Esophagus squamous epithelium (tissue), 5 donors: ENCODE measurements at regions not wholly inside any gene's neighbourhood (a gene's known extent, or its start where the extent isn't known, plus 50 kb on each side); places are given as distances from the start of the nearest gene placed in this dataset.

ENCODE experiments used
- DNase-seq: peaks from one replicate; lab custom pipeline; 2025; lab: John Stamatoyannopoulos, UW
- H3K27ac ChIP-seq, 4 donors: fragments of 200-600 bp; sonication (generic); one replicate each; pipeline ENCODE4 v1.5.1; 2016 to 2019; ENCODE audit warnings: mild to moderate bottlenecking in 1 of 4
- H3K27me3 ChIP-seq, 4 donors: fragments of 200-600 bp; sonication (generic); 1 replicate in 3 of 4; 2 replicates in 1 of 4; pipeline versions ENCODE4 v1.5.1 to v1.6.0; 2017 to 2021; ENCODE audit warnings: antibody characterized with exemption in 1 of 4
- H3K36me3 ChIP-seq, 3 donors: fragments of 200-600 bp; sonication (generic); one replicate each; pipeline ENCODE4 v1.5.1; 2016 to 2019
- H3K4me1 ChIP-seq, 3 donors: fragments of 200-600 bp; sonication (generic); one replicate each; pipeline ENCODE4 v1.5.1; 2017 to 2019
- H3K4me3 ChIP-seq, 4 donors: fragments of 200-600 bp; sonication (generic); 1 replicate in 3 of 4; 2 replicates in 1 of 4; pipeline ENCODE4 v1.5.1; 2016 to 2019; ENCODE audit warnings: mild to moderate bottlenecking in 2 of 4, moderate library complexity in 1 of 4
- H3K9me3 ChIP-seq, 3 donors: fragments of 200-600 bp; sonication (generic); one replicate each; pipeline ENCODE4 v1.5.1; 2016 to 2019
- POLR2A ChIP-seq, 4 donors: fragments of 450-650 bp; IDR thresholded peaks; one replicate each; pipeline ENCODE4 v1.6.1; 2017; ENCODE audit warnings: antibody characterized with exemption in 4 of 4, mild to moderate bottlenecking in 4 of 4, moderate library complexity in 3 of 4
- whole genome bisulfite sequencing, 2 donors: methylation state at CpG; one replicate each; pipeline ENCODE4 v1.1.5; 2018; 5-methylcytosine and 5-hydroxymethylcytosine counted together
- intact Hi-C: fragments of 100-400 bp; cut with DNase I; formaldehyde crosslinking; loops from one replicate; pipeline ENCODE4 v1.15.0; 2022
- TF ChIP-seq, protein P1 (sequence below), 6 experiments: fragments of 450-650 bp in 4 of 6; fragments of 200-600 bp in 2 of 6; sonication (generic) in 2 of 6; IDR thresholded peaks; one replicate each; pipeline ENCODE4 v1.5.1; 2016 to 2019; ENCODE audit warnings: antibody characterized with exemption in 6 of 6, mild to moderate bottlenecking in 4 of 6, moderate library complexity in 4 of 6
- donor health status: DM: yes; HTN: yes; CAD: no.

DNA sequence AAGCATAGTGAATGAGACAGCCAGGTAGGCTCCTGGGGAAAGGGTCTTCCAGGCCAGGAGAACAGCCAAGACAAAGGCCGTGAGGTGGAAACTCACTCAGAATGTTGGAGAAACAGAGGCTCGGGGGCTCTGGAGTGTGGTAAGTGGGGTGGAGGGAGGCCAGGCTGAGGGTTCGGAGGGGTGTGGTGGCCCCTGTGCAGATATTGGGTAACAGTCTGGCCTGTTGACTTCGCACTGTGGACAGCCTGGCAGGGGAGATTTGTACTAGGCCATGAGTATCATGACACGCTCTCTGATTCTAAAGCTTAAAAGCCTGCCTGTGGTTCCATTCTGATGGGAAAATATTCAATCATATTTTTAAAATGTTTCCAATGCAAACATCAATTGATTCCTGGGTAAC, 239.3 kb downstream of the GADD45G start:
- TF ChIP-seq POLR2A (IDR thresholded peaks at IDR 0.05): no peak
- TF ChIP-seq, protein P1, sequence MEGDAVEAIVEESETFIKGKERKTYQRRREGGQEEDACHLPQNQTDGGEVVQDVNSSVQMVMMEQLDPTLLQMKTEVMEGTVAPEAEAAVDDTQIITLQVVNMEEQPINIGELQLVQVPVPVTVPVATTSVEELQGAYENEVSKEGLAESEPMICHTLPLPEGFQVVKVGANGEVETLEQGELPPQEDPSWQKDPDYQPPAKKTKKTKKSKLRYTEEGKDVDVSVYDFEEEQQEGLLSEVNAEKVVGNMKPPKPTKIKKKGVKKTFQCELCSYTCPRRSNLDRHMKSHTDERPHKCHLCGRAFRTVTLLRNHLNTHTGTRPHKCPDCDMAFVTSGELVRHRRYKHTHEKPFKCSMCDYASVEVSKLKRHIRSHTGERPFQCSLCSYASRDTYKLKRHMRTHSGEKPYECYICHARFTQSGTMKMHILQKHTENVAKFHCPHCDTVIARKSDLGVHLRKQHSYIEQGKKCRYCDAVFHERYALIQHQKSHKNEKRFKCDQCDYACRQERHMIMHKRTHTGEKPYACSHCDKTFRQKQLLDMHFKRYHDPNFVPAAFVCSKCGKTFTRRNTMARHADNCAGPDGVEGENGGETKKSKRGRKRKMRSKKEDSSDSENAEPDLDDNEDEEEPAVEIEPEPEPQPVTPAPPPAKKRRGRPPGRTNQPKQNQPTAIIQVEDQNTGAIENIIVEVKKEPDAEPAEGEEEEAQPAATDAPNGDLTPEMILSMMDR (IDR thresholded peaks at IDR 0.05): no peak
- DNase-seq: no peak
- intact Hi-C loops: no loop called here
- WGBS, 2 donors: 85 to 91% methylated on average over 5 of the region's 5 CpGs
- Histone ChIP-seq H3K36me3 (no peaks in the 10 kb centered on the region), H3K4me1 (peaks cover 3 to 40% (median 9%) of the 10 kb centered on the region in 3 donors), H3K4me3 (no peak overlapping the region), H3K27ac (peak overlapping the region in 1 of 4 donors; percentile 32), H3K9me3 (no peaks in the 10 kb centered on the region), H3K27me3 (no peaks in the 10 kb centered on the region)

DNA sequence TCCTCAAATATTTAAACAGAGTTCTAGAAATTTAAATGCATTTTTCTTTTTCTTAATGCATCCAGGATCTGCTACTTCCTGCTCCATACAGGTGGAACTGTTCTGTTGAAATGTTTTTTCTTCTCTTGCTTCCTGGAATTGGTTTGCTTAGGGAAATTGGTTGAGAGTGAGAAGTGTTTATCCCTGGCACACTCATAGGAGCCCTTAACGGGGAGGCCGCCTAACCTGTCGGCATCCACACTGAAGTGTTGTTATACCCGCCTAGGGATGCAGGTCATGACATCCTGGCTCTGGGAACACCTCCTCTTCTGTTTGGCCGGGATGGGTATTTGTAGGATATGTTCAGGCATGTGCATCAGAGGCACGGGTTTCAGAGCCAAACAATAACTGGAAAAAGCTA, 239.7 kb downstream of the GADD45G start:
- H3K36me3 ChIP-seq: no peaks in the 10 kb centered on the region
- 26 to 47% methylated on average over 5 of the region's 6 CpGs for WGBS, 2 donors
- no peak for DNase-seq
- H3K4me1 ChIP-seq: peaks cover 0 to 37% (median 9%) of the 10 kb centered on the region in 3 donors
- H3K9me3 ChIP-seq: no peaks in the 10 kb centered on the region
- TF ChIP-seq, protein P1 (IDR thresholded peaks at IDR 0.05): no peak
- TF ChIP-seq POLR2A (IDR thresholded peaks at IDR 0.05): no peak
- no peak overlapping the region for H3K4me3 ChIP-seq
- H3K27ac ChIP-seq: no peak overlapping the region
- H3K27me3 ChIP-seq: no peaks in the 10 kb centered on the region
- intact Hi-C loops: no loop called here

DNA sequence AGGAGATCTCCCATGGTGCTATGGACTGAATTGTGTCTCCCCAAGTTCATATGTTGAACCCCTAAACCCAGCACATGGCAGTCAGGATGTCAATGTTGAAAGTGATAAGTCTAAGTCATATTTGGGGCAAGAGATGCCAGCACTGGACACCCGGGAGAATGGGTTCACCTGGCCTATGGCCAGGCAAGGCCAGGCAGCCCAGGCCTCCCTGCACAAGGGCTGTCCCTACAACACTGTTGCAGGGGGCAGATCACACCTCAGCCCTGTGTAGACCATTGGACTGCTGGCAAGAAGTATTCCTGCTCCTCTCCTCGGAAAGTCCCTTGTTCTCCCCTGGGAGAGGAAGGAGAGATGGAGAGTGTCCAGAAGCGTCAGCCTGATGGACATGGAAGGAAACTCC, 240.5 kb downstream of the GADD45G start:
- Histone ChIP-seq H3K36me3 (no peaks in the 10 kb centered on the region), H3K9me3 (no peaks in the 10 kb centered on the region), H3K27me3 (no peaks in the 10 kb centered on the region), H3K4me1 (peaks cover 0 to 36% (median 9%) of the 10 kb centered on the region in 3 donors), H3K27ac (no peak overlapping the region), H3K4me3 (no peak overlapping the region)
- intact Hi-C loops: no loop called here
- no peak for DNase-seq
- WGBS, 2 donors: 52 to 67% methylated on average over 2 to 3 of the region's 3 CpGs
- TF ChIP-seq POLR2A (IDR thresholded peaks at IDR 0.05): no peak
- TF ChIP-seq, protein P1 (IDR thresholded peaks at IDR 0.05): no peak

DNA sequence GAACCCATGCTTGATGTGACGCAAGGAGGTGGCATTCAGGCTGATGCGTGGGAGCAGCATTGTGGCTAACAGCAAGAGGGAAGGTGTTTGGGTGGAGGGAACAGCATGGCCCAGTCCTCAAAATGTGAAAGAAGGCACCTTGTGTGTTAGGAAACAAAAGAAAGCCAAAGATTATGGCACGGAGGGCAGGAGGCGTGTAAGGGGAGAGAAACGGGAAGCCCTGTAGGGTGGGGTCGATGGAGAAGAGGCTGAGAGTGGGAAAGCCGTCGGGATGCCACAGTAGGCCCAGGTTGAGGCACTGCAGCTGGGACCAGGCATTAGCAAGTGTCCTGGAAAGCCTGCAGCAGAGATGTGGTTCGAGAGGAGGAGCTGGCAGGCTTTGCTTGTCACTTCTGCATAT, 241.1 kb downstream of the GADD45G start:
- 83 to 86% methylated on average over 9 of the region's 9 CpGs for WGBS, 2 donors
- DNase-seq: no peak
- Histone ChIP-seq H3K27ac (no peak overlapping the region), H3K4me1 (peaks cover under 1 to 42% (median 9%) of the 10 kb centered on the region in 3 donors), H3K27me3 (no peaks in the 10 kb centered on the region), H3K4me3 (no peak overlapping the region), H3K36me3 (no peaks in the 10 kb centered on the region), H3K9me3 (no peaks in the 10 kb centered on the region)
- no peak for TF ChIP-seq POLR2A (IDR thresholded peaks at IDR 0.05)
- TF ChIP-seq, protein P1 (IDR thresholded peaks at IDR 0.05): no peak
- intact Hi-C loops: no loop called here

DNA sequence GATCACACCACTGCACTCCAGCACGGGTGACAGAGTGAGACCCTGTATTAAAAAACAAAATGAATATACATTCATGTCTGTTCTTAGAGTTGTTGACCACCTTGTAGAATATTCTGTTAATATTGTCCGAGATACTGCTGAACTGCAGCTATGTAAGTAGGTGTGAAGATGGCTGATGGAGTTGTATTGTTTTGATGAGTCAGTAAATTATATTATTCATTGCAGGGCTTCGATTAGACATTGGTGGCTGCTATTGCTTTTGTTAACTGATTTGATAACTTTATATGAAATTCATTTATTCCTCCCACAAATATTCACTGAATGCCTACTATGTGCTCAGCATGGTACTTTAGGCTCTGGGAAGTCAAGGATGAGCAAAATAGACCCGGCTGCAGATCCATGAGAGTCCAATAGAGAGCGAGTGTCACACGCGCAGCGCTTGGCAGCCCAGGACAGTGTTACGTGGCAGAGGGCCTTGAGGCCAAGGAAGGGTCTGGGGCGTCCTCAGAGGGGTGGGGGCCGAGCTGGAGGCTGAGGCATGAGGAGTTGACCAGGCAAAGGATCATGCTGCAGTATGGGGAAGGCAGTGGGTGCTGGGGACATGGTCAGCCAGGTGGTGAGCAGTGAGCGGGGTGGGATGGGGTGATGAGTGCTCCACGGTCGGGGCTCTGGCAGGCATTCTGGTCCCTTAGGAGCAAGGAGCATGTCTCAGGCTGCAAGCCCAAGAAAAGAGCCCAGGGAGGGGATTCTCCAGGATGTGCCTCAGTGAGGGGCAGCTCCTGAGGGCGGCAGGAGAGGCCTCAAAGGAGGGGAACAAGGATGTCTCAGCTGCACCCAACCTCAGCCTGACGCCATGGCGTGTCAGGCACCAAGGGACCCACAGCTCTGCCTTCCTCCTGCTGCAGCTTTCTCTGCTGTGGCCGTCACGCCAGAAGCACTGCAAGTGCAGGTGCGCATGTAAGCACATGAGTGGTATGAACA, 243.5 kb downstream of the GADD45G start:
- no peak for DNase-seq
- WGBS, 2 donors: 81 to 82% methylated on average over 16 to 20 of the region's 20 CpGs
- no peaks in the 10 kb centered on the region for H3K9me3 ChIP-seq
- no peak overlapping the region for H3K27ac ChIP-seq
- peaks cover 3 to 38% (median 9%) of the 10 kb centered on the region in 3 donors for H3K4me1 ChIP-seq
- no peaks in the 10 kb centered on the region for H3K36me3 ChIP-seq
- TF ChIP-seq, protein P1 (IDR thresholded peaks at IDR 0.05): no peak
- TF ChIP-seq POLR2A (IDR thresholded peaks at IDR 0.05): no peak
- intact Hi-C loops: no loop called here
- H3K27me3 ChIP-seq: peaks cover 0 to 6% (median 0%) of the 10 kb centered on the region in 4 donors
- H3K4me3 ChIP-seq: no peak overlapping the region
